Colonic mucosa (tissue), 4 donors: ENCODE measurements at regions not wholly inside any gene's neighbourhood (a gene's known extent, or its start where the extent isn't known, plus 50 kb on each side); places are given as distances from the start of the nearest gene placed in this dataset.

Experiments used
- DNase-seq: peaks from one replicate; pipeline ENCODE4 v3.0.0-alpha.2; 2020
- H3K27ac ChIP-seq: fragments of 200-600 bp; one replicate; pipeline ENCODE4 v1.8.0; 2021
- H3K27me3 ChIP-seq: fragments of 200-600 bp; one replicate; pipeline ENCODE4 v1.8.0; 2021
- H3K36me3 ChIP-seq: fragments of 200-600 bp; one replicate; pipeline ENCODE4 v1.8.0; 2021
- H3K4me1 ChIP-seq: fragments of 200-600 bp; one replicate; pipeline ENCODE4 v1.8.0; 2021; ENCODE audit warnings: mild to moderate bottlenecking
- H3K4me3 ChIP-seq: fragments of 200-600 bp; one replicate; pipeline ENCODE4 v1.8.0; 2021
- H3K9ac ChIP-seq, 2 donors: one replicate each; pipeline ENCODE4 v1.7.0; 2013; ENCODE audit warnings: control low read depth in 2 of 2, low read depth in 2 of 2, low read length in 2 of 2
- H3K9me3 ChIP-seq: fragments of 200-600 bp; one replicate; pipeline ENCODE4 v1.8.0; 2021
- CTCF ChIP-seq: fragments of 200-600 bp; IDR thresholded peaks from one replicate; pipeline ENCODE4 v1.8.0; 2022; ENCODE audit warnings: antibody characterized with exemption, mild to moderate bottlenecking
- intact Hi-C: fragments of 100-400 bp; cut with DNase I; formaldehyde crosslinking; loops from one replicate; pipeline ENCODE4 v1.14.1; 2022
- donor health status: healthy.
- donor health status: DM: no; HTN: no; CAD: no.
- donor health status: DM: no; HTN: no; CAD: no.

- no peak for DNase-seq
- H3K27ac ChIP-seq: peak overlapping the region; percentile 1
- no peak for TF ChIP-seq CTCF
Measured at GRCh38 chr3:176798680-176799079, 398.6 kb downstream of the TBL1XR1 start.

GRCh38 chr3:176796371-176796770 is 400.9 kb downstream of the TBL1XR1 start:
- Histone ChIP-seq H3K36me3 (no peaks in the 10 kb centered on the region), H3K4me1 (no peaks in the 10 kb centered on the region), H3K9ac (no peak overlapping the region), H3K4me3 (no peak overlapping the region), H3K27me3 (no peaks in the 10 kb centered on the region), H3K9me3 (no peaks in the 10 kb centered on the region), H3K27ac (no peak overlapping the region)
- no peak for DNase-seq
- no peak for TF ChIP-seq CTCF
- intact Hi-C loops: no loop called here

More at GRCh38 chr3:176798680-176799079, 398.6 kb downstream of the TBL1XR1 start:
- no peaks in the 10 kb centered on the region for H3K27me3 ChIP-seq
- H3K9ac ChIP-seq: no peak overlapping the region
- H3K36me3 ChIP-seq: no peaks in the 10 kb centered on the region
- intact Hi-C loops: no loop called here
- no peak overlapping the region for H3K4me3 ChIP-seq
- H3K9me3 ChIP-seq: no peaks in the 10 kb centered on the region
- H3K4me1 ChIP-seq: no peaks in the 10 kb centered on the region

- H3K9ac ChIP-seq: no peak overlapping the region
- intact Hi-C loops: no loop called here
- DNase-seq: no peak
- H3K4me3 ChIP-seq: no peak overlapping the region
- H3K4me1 ChIP-seq: no peaks in the 10 kb centered on the region
- TF ChIP-seq CTCF: no peak
- no peaks in the 10 kb centered on the region for H3K9me3 ChIP-seq
- H3K36me3 ChIP-seq: no peaks in the 10 kb centered on the region
- no peak overlapping the region for H3K27ac ChIP-seq
- no peaks in the 10 kb centered on the region for H3K27me3 ChIP-seq
Measured at GRCh38 chr3:176795891-176796290, 401.4 kb downstream of the TBL1XR1 start.

- Histone ChIP-seq H3K9me3 (no peaks in the 10 kb centered on the region), H3K27ac (no peak overlapping the region), H3K9ac (no peak overlapping the region), H3K4me3 (no peak overlapping the region), H3K4me1 (no peaks in the 10 kb centered on the region), H3K36me3 (no peaks in the 10 kb centered on the region), H3K27me3 (no peaks in the 10 kb centered on the region)
- DNase-seq: no peak
- TF ChIP-seq CTCF: no peak
- intact Hi-C loops: no loop called here
Measured at GRCh38 chr3:176794406-176794805, 402.9 kb downstream of the TBL1XR1 start.

- H3K36me3 ChIP-seq: no peaks in the 10 kb centered on the region
- H3K27me3 ChIP-seq: no peaks in the 10 kb centered on the region
- no peak for TF ChIP-seq CTCF
- no peak for DNase-seq
- intact Hi-C loops: no loop called here
- H3K4me1 ChIP-seq: no peaks in the 10 kb centered on the region
- H3K9ac ChIP-seq: no peak overlapping the region
- no peak overlapping the region for H3K4me3 ChIP-seq
- H3K9me3 ChIP-seq: no peaks in the 10 kb centered on the region
- H3K27ac ChIP-seq: no peak overlapping the region
Measured at GRCh38 chr3:176789947-176790346, 407.3 kb downstream of the TBL1XR1 start.

- no peak overlapping the region for H3K9ac ChIP-seq
- H3K4me1 ChIP-seq: no peaks in the 10 kb centered on the region
- H3K27ac ChIP-seq: no peak overlapping the region
- H3K27me3 ChIP-seq: no peaks in the 10 kb centered on the region
- TF ChIP-seq CTCF: no peak
- no peak for DNase-seq
- no peak overlapping the region for H3K4me3 ChIP-seq
- no peaks in the 10 kb centered on the region for H3K9me3 ChIP-seq
- no peaks in the 10 kb centered on the region for H3K36me3 ChIP-seq
- intact Hi-C loops: no loop called here
Measured at GRCh38 chr3:176789281-176789705, 408.0 kb downstream of the TBL1XR1 start.
